A673 (cell line): ENCODE measurements at regions not wholly inside any gene's neighbourhood (a gene's known extent, or its start where the extent isn't known, plus 50 kb on each side); places are given as distances from the start of the nearest gene placed in this dataset.
"Not testable (repeated sequence)": the region's sequence is repeated elsewhere in the genome, so short reads cannot be mapped to it uniquely, and the experiment has no call there.

ENCODE experiments used
- BruUV-seq: library from RNA; stranded (reverse); fragments of 400-500 nt; replicated peaks from 2 replicates; lab custom pipeline; 2021; lab: Mats Ljungman, UMichigan
- CTCF ChIA-PET: fragments of 300-600 bp; sonication (Branson Sonifier 250); formaldehyde crosslinking; loops from one replicate; lab custom pipeline; 2022; ENCODE audit warnings: antibody characterized with exemption; lab: Charles Lee
- POLR2A ChIA-PET: fragments of 300-600 bp; sonication (Branson Sonifier 250); formaldehyde crosslinking; loops from one replicate; lab custom pipeline; 2022; ENCODE audit warnings: antibody characterized with exemption; ENCODE audit not compliant: low non-redundant PET; lab: Charles Lee
- DNase-seq: peaks from one replicate; pipeline ENCODE4 v3.0.0-alpha.2; 2015; ENCODE audit warnings: low spot score
- H3K27ac ChIP-seq: fragments of 200-600 bp; sonication (generic); 2 replicates; pipeline ENCODE4 v1.5.1; 2016; ENCODE audit warnings: mixed run types, low read depth, mild to moderate bottlenecking, mixed read lengths, antibody characterized with exemption, low read length; ENCODE audit not compliant: poor library complexity, severe bottlenecking
- H3K27me3 ChIP-seq: fragments of 200-600 bp; sonication (generic); replicated peaks from 2 replicates; pipeline ENCODE4 v1.6.1; 2017; ENCODE audit warnings: mixed run types, low read depth, mild to moderate bottlenecking, mixed read lengths, antibody characterized with exemption, low read length; ENCODE audit not compliant: insufficient read depth, poor library complexity
- H3K36me3 ChIP-seq: fragments of 200-600 bp; sonication (generic); 2 replicates; pipeline ENCODE4 v1.6.1; 2016; ENCODE audit warnings: mixed run types, mild to moderate bottlenecking, mixed read lengths, antibody characterized with exemption, low read length; ENCODE audit not compliant: insufficient read depth, poor library complexity, severe bottlenecking
- H3K4me1 ChIP-seq: fragments of 200-600 bp; sonication (generic); 2 replicates; pipeline ENCODE4 v1.6.1; 2017; ENCODE audit warnings: mixed run types, mild to moderate bottlenecking, mixed read lengths, antibody characterized with exemption, low read length; ENCODE audit not compliant: insufficient read depth, poor library complexity, severe bottlenecking
- H3K4me3 ChIP-seq: fragments of 200-600 bp; sonication (generic); 2 replicates; pipeline ENCODE4 v1.5.1; 2016; ENCODE audit warnings: low read depth, mixed run types, mild to moderate bottlenecking, mixed read lengths, low read length; ENCODE audit not compliant: poor library complexity, severe bottlenecking
- H3K9me3 ChIP-seq: fragments of 200-600 bp; sonication (generic); 2 replicates; pipeline ENCODE4 v1.6.1; 2016; ENCODE audit warnings: mixed run types, low read depth, mild to moderate bottlenecking, mixed read lengths, antibody characterized with exemption, low read length; ENCODE audit not compliant: poor library complexity, severe bottlenecking
- EZH2 ChIP-seq: fragments of 200-600 bp; sonication (generic); IDR thresholded peaks from 2 replicates; pipeline ENCODE4 v1.6.1; 2017; ENCODE audit warnings: borderline replicate concordance, low read depth, mild to moderate bottlenecking, mixed read lengths, antibody characterized with exemption, low read length; ENCODE audit not compliant: poor library complexity, severe bottlenecking
- intact Hi-C: fragments of 100-400 bp; cut with micrococcal nuclease; formaldehyde crosslinking; loops from one replicate; pipeline ENCODE4 v1.10.0; 2022; ENCODE audit not compliant: unreplicated experiment
- TF ChIP-seq, protein P1 (sequence below): fragments of 300-800, 200-600 bp; sonication (generic); conservative IDR thresholded peaks from 2 replicates; pipeline ENCODE4 v1.5.1; 2017; ENCODE audit warnings: low read depth, mild to moderate bottlenecking, antibody characterized with exemption, low read length, moderate library complexity, mixed read lengths

DNA sequence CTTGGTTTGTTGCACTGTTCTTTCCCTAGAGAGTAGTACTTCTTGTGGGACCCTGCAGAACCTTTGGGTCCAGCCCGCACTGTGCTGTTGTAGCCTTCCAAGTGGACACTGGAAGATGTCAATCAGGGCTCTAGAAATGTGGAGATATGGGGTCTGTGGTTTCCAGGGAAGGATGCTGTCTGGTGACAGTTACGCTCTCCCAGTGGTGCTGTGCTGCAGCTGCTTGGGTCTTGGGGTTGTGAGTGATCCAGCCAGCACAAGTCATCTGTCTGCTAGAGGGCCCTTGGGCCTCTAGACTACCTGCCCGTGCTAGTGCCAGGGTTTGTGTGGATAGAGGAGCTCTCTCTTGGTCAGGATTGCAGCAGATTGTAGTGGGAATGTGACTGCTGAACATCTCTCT, 484.5 kb downstream of the DMAC1 start:
- Histone ChIP-seq H3K9me3 (peaks cover 11% of the 10 kb centered on the region), H3K4me1 (peaks cover 4% of the 10 kb centered on the region), H3K27me3 (no peaks in the 10 kb centered on the region), H3K4me3 (no peak overlapping the region), H3K27ac (no peak overlapping the region), H3K36me3 (no peaks in the 10 kb centered on the region)
- TF ChIP-seq EZH2 = no peak
- TF ChIP-seq, protein P1, sequence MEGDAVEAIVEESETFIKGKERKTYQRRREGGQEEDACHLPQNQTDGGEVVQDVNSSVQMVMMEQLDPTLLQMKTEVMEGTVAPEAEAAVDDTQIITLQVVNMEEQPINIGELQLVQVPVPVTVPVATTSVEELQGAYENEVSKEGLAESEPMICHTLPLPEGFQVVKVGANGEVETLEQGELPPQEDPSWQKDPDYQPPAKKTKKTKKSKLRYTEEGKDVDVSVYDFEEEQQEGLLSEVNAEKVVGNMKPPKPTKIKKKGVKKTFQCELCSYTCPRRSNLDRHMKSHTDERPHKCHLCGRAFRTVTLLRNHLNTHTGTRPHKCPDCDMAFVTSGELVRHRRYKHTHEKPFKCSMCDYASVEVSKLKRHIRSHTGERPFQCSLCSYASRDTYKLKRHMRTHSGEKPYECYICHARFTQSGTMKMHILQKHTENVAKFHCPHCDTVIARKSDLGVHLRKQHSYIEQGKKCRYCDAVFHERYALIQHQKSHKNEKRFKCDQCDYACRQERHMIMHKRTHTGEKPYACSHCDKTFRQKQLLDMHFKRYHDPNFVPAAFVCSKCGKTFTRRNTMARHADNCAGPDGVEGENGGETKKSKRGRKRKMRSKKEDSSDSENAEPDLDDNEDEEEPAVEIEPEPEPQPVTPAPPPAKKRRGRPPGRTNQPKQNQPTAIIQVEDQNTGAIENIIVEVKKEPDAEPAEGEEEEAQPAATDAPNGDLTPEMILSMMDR = no peak
- intact Hi-C loops = no loop called here
- DNase-seq = no peak
- CTCF ChIA-PET = no interaction called here
- BruUV-seq = no TSS peak
- POLR2A ChIA-PET = no interaction called here

DNA sequence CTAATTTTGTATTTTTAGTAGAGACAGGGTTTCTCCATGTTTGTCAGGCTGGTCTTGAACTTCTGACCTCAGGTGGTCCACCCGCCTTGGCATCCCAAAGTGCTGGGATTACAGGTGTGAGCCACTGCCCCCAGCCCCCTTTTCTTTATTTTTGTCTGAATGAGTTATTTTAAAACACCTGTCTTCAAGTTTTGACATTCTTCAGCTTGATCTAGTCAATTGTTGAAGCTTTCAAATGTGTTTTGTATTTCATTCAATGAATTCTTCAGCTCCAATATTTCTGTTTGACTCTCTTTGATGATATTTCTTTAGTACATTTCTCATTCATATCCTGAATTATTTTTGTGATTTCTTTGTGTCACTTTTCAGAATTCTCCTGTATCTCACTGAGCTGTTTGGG, 486.2 kb downstream of the DMAC1 start:
- no peak overlapping the region for H3K27ac ChIP-seq
- ChIA-PET POLR2A (no interaction called here), CTCF (no interaction called here)
- H3K4me1 ChIP-seq = peaks cover 4% of the 10 kb centered on the region
- no peaks in the 10 kb centered on the region for H3K36me3 ChIP-seq
- intact Hi-C loops = no loop called here
- no peaks in the 10 kb centered on the region for H3K27me3 ChIP-seq
- no TSS peak for BruUV-seq
- DNase-seq = no peak
- H3K4me3 ChIP-seq = no peak overlapping the region
- H3K9me3 ChIP-seq = peaks cover 21% of the 10 kb centered on the region
- TF ChIP-seq EZH2 = no peak
- TF ChIP-seq, protein P1 = no peak

DNA sequence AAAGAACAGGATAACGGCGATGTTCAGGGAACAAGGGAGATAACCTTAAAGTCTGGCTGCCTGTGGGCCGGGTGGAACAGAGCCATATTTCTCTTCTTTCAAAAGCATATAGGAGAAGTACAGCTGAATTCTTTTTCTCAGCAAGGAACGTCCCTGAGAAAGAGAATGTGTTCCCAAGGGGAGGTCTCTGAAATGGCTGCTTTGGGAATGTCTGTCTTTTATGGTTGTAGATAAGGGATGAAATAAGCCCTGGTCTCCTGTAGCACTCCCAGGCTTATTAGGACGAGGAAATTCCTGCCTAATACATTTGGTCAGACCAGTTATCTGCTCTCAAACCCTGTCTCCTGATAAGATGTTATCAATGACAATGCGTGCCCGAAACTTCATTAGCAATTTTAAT, 490.5 kb downstream of the DMAC1 start:
- BruUV-seq, H3K4me1 ChIP-seq, H3K27ac ChIP-seq, POLR2A ChIA-PET, H3K27me3 ChIP-seq, H3K36me3 ChIP-seq, DNase-seq, intact Hi-C loops, H3K4me3 ChIP-seq, CTCF ChIA-PET: not testable (repeated sequence)
- peaks cover 30% of the 10 kb centered on the region for H3K9me3 ChIP-seq

DNA sequence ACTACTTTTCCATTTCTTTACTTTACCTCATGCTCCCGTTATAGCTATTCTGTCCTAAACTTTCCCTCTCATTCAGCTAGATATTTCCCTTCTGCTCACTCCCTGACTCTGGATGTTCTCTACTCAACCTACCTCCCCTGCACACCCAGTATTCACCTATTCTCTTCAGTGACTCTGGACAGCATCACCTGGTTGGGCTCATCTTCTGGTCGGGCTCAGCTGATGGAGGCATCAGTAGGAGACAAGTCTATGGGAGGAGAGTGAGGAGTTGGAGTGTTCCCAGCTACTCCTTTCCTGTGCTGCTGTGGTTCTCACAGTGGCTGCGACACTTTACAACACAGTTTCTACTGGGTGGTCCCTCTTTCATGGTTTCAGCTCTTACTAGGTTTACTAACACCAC, 493.9 kb downstream of the DMAC1 start:
- intact Hi-C loops = no loop called here
- no peaks in the 10 kb centered on the region for H3K4me1 ChIP-seq
- no peak for DNase-seq
- no peak overlapping the region for H3K27ac ChIP-seq
- peaks cover 3% of the 10 kb centered on the region for H3K27me3 ChIP-seq
- BruUV-seq = no TSS peak
- H3K36me3 ChIP-seq = no peaks in the 10 kb centered on the region
- no peak overlapping the region for H3K4me3 ChIP-seq
- peaks cover 24% of the 10 kb centered on the region for H3K9me3 ChIP-seq
- ChIA-PET POLR2A (no interaction called here), CTCF (no interaction called here)
- no peak for TF ChIP-seq EZH2
- TF ChIP-seq, protein P1 = no peak
